ENCODE measurements at regions not wholly inside any gene's neighbourhood (a gene's known extent, or its start where the extent isn't known, plus 50 kb on each side); places are given as distances from the start of the nearest gene placed in this dataset.

DNA sequence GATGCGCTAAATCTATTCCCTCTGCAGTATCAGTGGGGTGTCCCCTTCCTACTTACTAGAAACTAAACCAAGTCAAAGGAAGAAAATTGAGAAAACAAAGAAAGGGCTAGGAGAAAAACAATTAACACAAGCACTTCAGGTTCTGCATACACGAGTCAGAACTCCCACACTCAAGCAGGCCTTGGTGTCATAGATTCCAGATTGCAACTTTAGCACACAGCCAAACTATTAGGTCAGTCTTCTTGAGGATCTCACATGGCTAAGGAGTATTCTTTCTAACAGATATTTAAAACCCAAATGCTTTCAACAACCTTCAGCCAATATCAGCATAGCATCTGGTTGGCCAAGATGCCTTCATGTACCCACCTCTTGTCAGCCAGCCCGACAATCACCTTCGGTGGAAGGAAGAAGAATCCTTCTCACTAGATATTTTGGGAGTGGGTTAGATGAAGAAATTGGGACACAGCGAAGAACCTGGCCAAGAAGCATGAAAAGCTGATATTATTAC lies 340.0 kb downstream of the VPS13C start:
- H3K4me1 ChIP-seq (ENCODE audit: control insufficient read depth, insufficient read depth, low read length, poor library complexity, severe bottlenecking): no peaks in the 10 kb centered on the region
- peaks cover 29% of the 10 kb centered on the region for H3K27me3 Mint-ChIP-seq

DNA sequence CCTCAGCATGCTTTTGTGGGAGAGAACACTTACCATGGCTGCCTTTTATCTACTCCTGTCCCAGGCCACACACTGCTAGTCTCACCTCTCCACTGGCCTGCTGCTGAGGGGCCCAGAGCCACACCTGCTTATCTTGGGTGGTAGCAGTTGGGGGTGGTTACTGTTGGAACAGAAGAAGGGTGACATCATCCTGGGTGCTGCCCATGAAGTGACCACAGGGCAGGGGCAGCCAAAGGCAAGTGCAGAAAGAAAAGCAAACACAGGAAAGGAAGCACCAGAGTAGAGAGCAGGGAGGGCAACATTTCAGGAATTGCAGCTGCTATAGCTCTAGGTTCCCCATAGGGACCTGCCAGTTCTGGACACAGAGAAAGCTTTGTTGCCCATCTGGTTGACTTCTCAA lies 345.2 kb downstream of the VPS13C start:
- Mint-ChIP-seq H3K9me3 (peaks cover 0 to 2% (median 0%) of the 10 kb centered on the region in 7 donors), H3K27me3 (peaks cover 13% of the 10 kb centered on the region), H3K4me3 (no peak overlapping the region), H3K4me1 (no peaks in the 10 kb centered on the region), H3K36me3 (no peaks in the 10 kb centered on the region), H3K27ac (peak overlapping the region in 1 of 3 donors; percentile 50)
- ATAC-seq (ENCODE audit: low read depth in 2 of 2): no peak
- Histone ChIP-seq H3K36me3 (ENCODE audit: control insufficient read depth, insufficient read depth, low read length) (no peaks in the 10 kb centered on the region), H3K4me3 (ENCODE audit: low read depth, low read length) (no peak overlapping the region), H3K4me1 (ENCODE audit: control insufficient read depth, insufficient read depth, low read length, poor library complexity, severe bottlenecking) (no peaks in the 10 kb centered on the region), H3K27me3 (ENCODE audit: control insufficient read depth, insufficient read depth, low read length) (no peaks in the 10 kb centered on the region), H3K9me3 (ENCODE audit: control insufficient read depth in 2 of 2, low read length in 2 of 2) (no peaks in the 10 kb centered on the region), H3K27ac (ENCODE audit: insufficient read depth, low read length, poor library complexity, severe bottlenecking) (no peak overlapping the region)
- no peak for DNase-seq

More for the DNA sequence above, 340.0 kb downstream of the VPS13C start:
- Mint-ChIP-seq H3K4me3 (no peak overlapping the region), H3K36me3 (no peaks in the 10 kb centered on the region), H3K9me3 (peaks cover 0 to 2% (median 0%) of the 10 kb centered on the region in 7 donors), H3K4me1 (no peaks in the 10 kb centered on the region), H3K27ac (no peak overlapping the region)
- Histone ChIP-seq H3K4me3 (ENCODE audit: low read depth, low read length) (no peak overlapping the region), H3K27ac (ENCODE audit: insufficient read depth, low read length, poor library complexity, severe bottlenecking) (no peak overlapping the region), H3K36me3 (ENCODE audit: control insufficient read depth, insufficient read depth, low read length) (no peaks in the 10 kb centered on the region), H3K9me3 (ENCODE audit: control insufficient read depth in 2 of 2, low read length in 2 of 2) (no peaks in the 10 kb centered on the region), H3K27me3 (ENCODE audit: control insufficient read depth, insufficient read depth, low read length) (no peaks in the 10 kb centered on the region)
- no peak for DNase-seq
- ATAC-seq (ENCODE audit: low read depth in 2 of 2): no peak

DNA sequence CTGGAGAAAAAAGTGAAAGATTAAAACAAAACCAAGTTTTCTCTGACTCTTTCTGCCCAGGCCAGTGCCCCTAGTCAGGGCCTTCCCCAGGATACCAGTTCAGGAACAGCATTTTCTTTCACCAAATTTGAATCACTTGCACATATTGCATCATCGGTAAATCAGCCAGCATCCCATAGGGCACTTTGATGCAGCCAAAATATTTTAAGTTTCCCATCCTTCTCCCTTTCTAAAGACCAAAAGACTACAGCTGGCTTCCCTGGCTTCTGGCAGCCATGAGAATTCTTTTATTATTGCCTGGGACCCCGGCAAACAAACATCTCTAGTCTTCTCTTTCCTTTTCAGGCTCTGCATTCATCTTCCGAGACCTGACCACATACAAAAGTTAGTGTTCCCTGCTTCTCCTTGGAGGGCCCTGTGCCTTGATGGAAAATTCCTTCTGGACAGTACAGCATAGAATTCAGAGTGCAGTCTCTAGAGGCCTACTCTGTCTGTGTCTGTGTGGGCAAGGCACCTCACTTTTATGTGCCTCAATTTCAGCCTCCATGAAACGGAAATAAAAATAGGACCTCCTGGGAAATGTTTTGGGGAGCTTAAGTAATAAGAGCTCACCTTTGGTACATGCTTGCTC lies 348.0 kb downstream of the VPS13C start:
- Histone ChIP-seq H3K27ac (ENCODE audit: insufficient read depth, low read length, poor library complexity, severe bottlenecking) (no peak overlapping the region), H3K9me3 (ENCODE audit: control insufficient read depth in 2 of 2, low read length in 2 of 2) (no peaks in the 10 kb centered on the region), H3K36me3 (ENCODE audit: control insufficient read depth, insufficient read depth, low read length) (no peaks in the 10 kb centered on the region), H3K4me3 (ENCODE audit: low read depth, low read length) (no peak overlapping the region), H3K4me1 (ENCODE audit: control insufficient read depth, insufficient read depth, low read length, poor library complexity, severe bottlenecking) (no peaks in the 10 kb centered on the region), H3K27me3 (ENCODE audit: control insufficient read depth, insufficient read depth, low read length) (no peaks in the 10 kb centered on the region)
- Mint-ChIP-seq H3K4me3 (no peak overlapping the region), H3K27ac (no peak overlapping the region), H3K4me1 (no peaks in the 10 kb centered on the region), H3K27me3 (no peaks in the 10 kb centered on the region), H3K36me3 (no peaks in the 10 kb centered on the region), H3K9me3 (peaks cover 0 to 2% (median 0%) of the 10 kb centered on the region in 7 donors)
- ATAC-seq (ENCODE audit: low read depth in 2 of 2) (no peak), DNase-seq (no peak)

DNA sequence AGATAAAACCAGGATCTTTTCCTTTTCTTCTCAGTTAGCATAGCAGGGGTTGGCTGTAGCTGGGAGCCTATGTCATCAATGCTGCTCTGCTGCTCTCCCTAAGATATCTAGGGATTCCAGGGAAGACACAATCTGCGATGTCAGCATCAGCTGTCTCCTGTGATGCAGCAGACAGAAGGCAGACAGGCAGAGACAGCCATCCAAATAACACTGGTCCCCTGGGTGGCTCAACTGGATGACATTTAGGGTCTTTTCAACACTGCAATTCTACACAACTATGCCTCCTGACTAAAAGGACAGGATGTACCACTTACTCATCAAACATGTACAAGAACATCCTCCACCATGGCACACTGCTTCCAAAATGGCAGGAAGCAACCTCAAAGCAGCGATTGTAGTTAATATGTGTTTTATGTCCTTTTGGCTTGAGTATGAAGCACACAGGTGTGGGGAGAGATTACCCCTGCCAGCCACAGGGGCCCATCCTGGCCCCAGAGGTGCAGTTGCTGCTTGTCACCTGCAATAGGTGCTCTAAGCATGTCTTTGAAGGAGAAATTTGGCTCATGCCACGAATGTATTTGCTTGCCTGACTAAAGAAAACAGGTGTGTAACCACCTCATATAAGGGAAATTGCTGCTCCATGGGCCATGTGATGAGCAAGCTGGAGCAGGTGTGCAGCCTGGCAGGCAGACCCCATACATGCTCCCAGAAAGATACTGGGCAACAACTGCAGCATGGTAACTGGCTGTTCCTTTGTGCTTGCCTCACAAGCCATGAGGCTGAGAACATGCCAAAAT lies 357.8 kb downstream of the VPS13C start:
- ATAC-seq (ENCODE audit: low read depth in 2 of 2) (no peak), DNase-seq (no peak)
- peaks cover 29% of the 10 kb centered on the region for H3K27me3 Mint-ChIP-seq
- no peaks in the 10 kb centered on the region for H3K4me1 ChIP-seq (ENCODE audit: control insufficient read depth, insufficient read depth, low read length, poor library complexity, severe bottlenecking)
- H3K36me3 Mint-ChIP-seq: no peaks in the 10 kb centered on the region
- H3K36me3 ChIP-seq (ENCODE audit: control insufficient read depth, insufficient read depth, low read length): no peaks in the 10 kb centered on the region
- peaks cover 14% of the 10 kb centered on the region for H3K27me3 ChIP-seq (ENCODE audit: control insufficient read depth, insufficient read depth, low read length)
- H3K9me3 Mint-ChIP-seq: no peaks in the 10 kb centered on the region
- no peak overlapping the region for H3K27ac Mint-ChIP-seq
- H3K4me1 Mint-ChIP-seq: no peaks in the 10 kb centered on the region
- no peak overlapping the region for H3K4me3 Mint-ChIP-seq
- no peak overlapping the region for H3K27ac ChIP-seq (ENCODE audit: insufficient read depth, low read length, poor library complexity, severe bottlenecking)
- H3K4me3 ChIP-seq (ENCODE audit: low read depth, low read length): no peak overlapping the region
- no peaks in the 10 kb centered on the region for H3K9me3 ChIP-seq (ENCODE audit: control insufficient read depth in 2 of 2, low read length in 2 of 2)

DNA sequence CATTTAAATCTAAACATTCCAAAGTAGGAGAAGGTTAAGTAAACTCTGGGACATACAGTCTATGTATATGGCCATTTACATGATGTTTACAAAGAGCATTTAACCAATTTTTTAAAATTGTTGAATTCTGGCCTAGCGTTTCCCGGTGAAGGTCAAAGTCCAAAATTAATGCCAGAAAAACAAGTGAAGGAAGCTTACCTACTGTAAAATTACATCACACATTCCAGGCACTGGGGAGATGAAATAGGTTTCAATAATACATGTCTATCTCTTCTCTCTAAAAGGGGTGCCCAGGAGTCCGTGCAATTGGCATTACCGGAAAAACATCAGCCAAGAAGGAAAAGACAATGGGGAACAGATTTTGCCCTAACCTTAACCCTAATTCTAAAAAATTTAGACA lies 358.8 kb downstream of the VPS13C start:
- no peak for ATAC-seq (ENCODE audit: low read depth in 2 of 2)
- Histone ChIP-seq H3K4me3 (ENCODE audit: low read depth, low read length) (no peak overlapping the region), H3K9me3 (ENCODE audit: control insufficient read depth in 2 of 2, low read length in 2 of 2) (no peaks in the 10 kb centered on the region), H3K36me3 (ENCODE audit: control insufficient read depth, insufficient read depth, low read length) (no peaks in the 10 kb centered on the region), H3K27ac (ENCODE audit: insufficient read depth, low read length, poor library complexity, severe bottlenecking) (no peak overlapping the region), H3K27me3 (ENCODE audit: control insufficient read depth, insufficient read depth, low read length) (peaks cover 15% of the 10 kb centered on the region), H3K4me1 (ENCODE audit: control insufficient read depth, insufficient read depth, low read length, poor library complexity, severe bottlenecking) (no peaks in the 10 kb centered on the region)
- no peak for DNase-seq
- no peaks in the 10 kb centered on the region for H3K4me1 Mint-ChIP-seq
- no peak overlapping the region for H3K4me3 Mint-ChIP-seq
- no peaks in the 10 kb centered on the region for H3K9me3 Mint-ChIP-seq
- H3K27me3 Mint-ChIP-seq: peaks cover 34% of the 10 kb centered on the region
- no peak overlapping the region for H3K27ac Mint-ChIP-seq
- H3K36me3 Mint-ChIP-seq: no peaks in the 10 kb centered on the region

DNA sequence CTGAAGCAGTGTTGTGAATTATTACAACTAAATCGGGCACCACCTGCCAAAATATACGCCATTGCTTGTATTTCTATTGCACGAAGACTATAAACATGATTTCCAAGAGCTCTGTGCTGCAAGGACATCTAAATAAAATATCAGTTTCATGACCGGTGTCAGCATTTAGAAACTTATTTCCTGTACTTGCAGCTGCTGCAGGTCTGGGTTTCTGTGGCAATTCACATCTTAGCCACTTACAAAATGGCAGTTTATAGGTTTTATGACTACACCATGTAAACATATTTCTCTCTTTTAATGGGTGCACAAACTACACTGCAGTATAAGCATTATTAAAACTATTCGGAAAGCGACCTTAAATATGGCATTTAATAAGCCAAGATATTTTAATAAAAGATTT lies 359.4 kb downstream of the VPS13C start:
- no peaks in the 10 kb centered on the region for H3K9me3 ChIP-seq (ENCODE audit: control insufficient read depth in 2 of 2, low read length in 2 of 2)
- H3K36me3 ChIP-seq (ENCODE audit: control insufficient read depth, insufficient read depth, low read length): no peaks in the 10 kb centered on the region
- Mint-ChIP-seq H3K27ac (no peak overlapping the region), H3K36me3 (no peaks in the 10 kb centered on the region), H3K4me1 (no peaks in the 10 kb centered on the region), H3K9me3 (no peaks in the 10 kb centered on the region), H3K4me3 (no peak overlapping the region), H3K27me3 (peaks cover 33% of the 10 kb centered on the region)
- no peaks in the 10 kb centered on the region for H3K4me1 ChIP-seq (ENCODE audit: control insufficient read depth, insufficient read depth, low read length, poor library complexity, severe bottlenecking)
- H3K27ac ChIP-seq (ENCODE audit: insufficient read depth, low read length, poor library complexity, severe bottlenecking): no peak overlapping the region
- no peak overlapping the region for H3K4me3 ChIP-seq (ENCODE audit: low read depth, low read length)
- no peak for DNase-seq
- H3K27me3 ChIP-seq (ENCODE audit: control insufficient read depth, insufficient read depth, low read length): peaks cover 15% of the 10 kb centered on the region
- ATAC-seq (ENCODE audit: low read depth in 2 of 2): no peak

DNA sequence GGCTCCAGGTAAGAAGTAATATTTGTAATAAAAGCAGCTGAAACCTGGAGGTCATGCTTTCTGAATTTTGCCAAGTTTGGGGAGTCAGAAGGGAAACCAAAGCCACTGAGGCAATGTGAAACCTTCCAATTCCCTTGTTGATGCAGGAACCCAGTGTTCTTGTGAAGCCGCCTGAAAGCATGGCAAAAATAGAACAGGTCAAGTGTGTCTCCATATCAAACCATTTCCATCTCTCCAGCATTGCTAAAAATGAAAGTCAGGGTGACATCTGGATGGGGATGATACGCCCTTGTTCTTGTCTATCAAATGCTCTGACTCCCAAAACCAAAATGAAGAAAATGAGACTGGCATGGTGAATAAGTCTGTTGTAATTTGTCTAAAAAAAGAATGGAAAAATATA lies 362.5 kb downstream of the VPS13C start:
- no peak overlapping the region for H3K4me3 ChIP-seq (ENCODE audit: low read depth, low read length)
- H3K27me3 Mint-ChIP-seq: peaks cover 35% of the 10 kb centered on the region
- H3K9me3 ChIP-seq (ENCODE audit: control insufficient read depth in 2 of 2, low read length in 2 of 2): no peaks in the 10 kb centered on the region
- H3K27ac Mint-ChIP-seq: no peak overlapping the region
- no peak overlapping the region for H3K27ac ChIP-seq (ENCODE audit: insufficient read depth, low read length, poor library complexity, severe bottlenecking)
- ATAC-seq (ENCODE audit: low read depth in 2 of 2) (no peak), DNase-seq (no peak)
- peaks cover 17% of the 10 kb centered on the region for H3K27me3 ChIP-seq (ENCODE audit: control insufficient read depth, insufficient read depth, low read length)
- H3K36me3 ChIP-seq (ENCODE audit: control insufficient read depth, insufficient read depth, low read length): no peaks in the 10 kb centered on the region
- H3K9me3 Mint-ChIP-seq: no peaks in the 10 kb centered on the region
- no peaks in the 10 kb centered on the region for H3K36me3 Mint-ChIP-seq
- H3K4me1 Mint-ChIP-seq: no peaks in the 10 kb centered on the region
- H3K4me1 ChIP-seq (ENCODE audit: control insufficient read depth, insufficient read depth, low read length, poor library complexity, severe bottlenecking): no peaks in the 10 kb centered on the region
- H3K4me3 Mint-ChIP-seq: no peak overlapping the region

DNA sequence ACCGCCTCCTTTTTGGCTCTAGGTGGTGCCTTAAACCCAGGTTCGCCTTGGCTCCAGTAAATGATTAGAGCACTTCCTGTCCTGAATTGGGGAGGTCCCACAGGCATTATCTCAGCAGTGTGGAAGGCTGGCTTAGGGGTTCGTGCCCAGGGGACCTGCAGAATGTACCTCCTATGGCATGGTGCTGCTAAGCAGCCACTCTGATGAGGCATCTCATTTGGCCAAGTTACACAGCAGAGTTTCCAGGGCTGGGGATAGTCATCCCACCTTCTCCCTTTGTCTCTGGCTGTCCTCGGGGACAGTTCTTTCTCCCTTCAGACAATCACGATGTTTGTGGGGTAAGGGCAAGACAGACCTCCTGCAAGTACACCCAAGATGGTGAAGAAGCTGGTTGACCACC lies 371.2 kb downstream of the VPS13C start:
- H3K9me3 ChIP-seq (ENCODE audit: control insufficient read depth in 2 of 2, low read length in 2 of 2): no peaks in the 10 kb centered on the region
- no peaks in the 10 kb centered on the region for H3K4me1 ChIP-seq (ENCODE audit: control insufficient read depth, insufficient read depth, low read length, poor library complexity, severe bottlenecking)
- Mint-ChIP-seq H3K4me3 (no peak overlapping the region), H3K27me3 (peaks cover 4% of the 10 kb centered on the region), H3K4me1 (no peaks in the 10 kb centered on the region), H3K36me3 (no peaks in the 10 kb centered on the region), H3K9me3 (peaks cover 0 to 6% (median 0%) of the 10 kb centered on the region in 7 donors), H3K27ac (no peak overlapping the region)
- H3K27ac ChIP-seq (ENCODE audit: insufficient read depth, low read length, poor library complexity, severe bottlenecking): no peak overlapping the region
- H3K36me3 ChIP-seq (ENCODE audit: control insufficient read depth, insufficient read depth, low read length): no peaks in the 10 kb centered on the region
- ATAC-seq (ENCODE audit: low read depth in 2 of 2): no peak
- H3K27me3 ChIP-seq (ENCODE audit: control insufficient read depth, insufficient read depth, low read length): peaks cover 2% of the 10 kb centered on the region
- DNase-seq: no peak
- H3K4me3 ChIP-seq (ENCODE audit: low read depth, low read length): no peak overlapping the region

All from CD4-positive, CD25-positive, alpha-beta regulatory T cell (primary cell).